Esophagus squamous epithelium (tissue), 5 donors: ENCODE measurements at regions not wholly inside any gene's neighbourhood (a gene's known extent, or its start where the extent isn't known, plus 50 kb on each side); places are given as distances from the start of the nearest gene placed in this dataset.
"Not testable (repeated sequence)": the region's sequence is repeated elsewhere in the genome, so short reads cannot be mapped to it uniquely, and the experiment has no call there.

Experiments used
- DNase-seq: peaks from one replicate; lab custom pipeline; 2025; lab: John Stamatoyannopoulos, UW
- H3K27ac ChIP-seq, 4 donors: fragments of 200-600 bp; sonication (generic); one replicate each; pipeline ENCODE4 v1.5.1; 2016 to 2019; ENCODE audit warnings: mild to moderate bottlenecking in 1 of 4
- H3K27me3 ChIP-seq, 4 donors: fragments of 200-600 bp; sonication (generic); 1 replicate in 3 of 4; 2 replicates in 1 of 4; pipeline versions ENCODE4 v1.5.1 to v1.6.0; 2017 to 2021; ENCODE audit warnings: antibody characterized with exemption in 1 of 4
- H3K36me3 ChIP-seq, 3 donors: fragments of 200-600 bp; sonication (generic); one replicate each; pipeline ENCODE4 v1.5.1; 2016 to 2019
- H3K4me1 ChIP-seq, 3 donors: fragments of 200-600 bp; sonication (generic); one replicate each; pipeline ENCODE4 v1.5.1; 2017 to 2019
- H3K4me3 ChIP-seq, 4 donors: fragments of 200-600 bp; sonication (generic); 1 replicate in 3 of 4; 2 replicates in 1 of 4; pipeline ENCODE4 v1.5.1; 2016 to 2019; ENCODE audit warnings: mild to moderate bottlenecking in 2 of 4, moderate library complexity in 1 of 4
- H3K9me3 ChIP-seq, 3 donors: fragments of 200-600 bp; sonication (generic); one replicate each; pipeline ENCODE4 v1.5.1; 2016 to 2019
- CTCF ChIP-seq, 6 experiments: fragments of 450-650 bp in 4 of 6; fragments of 200-600 bp in 2 of 6; sonication (generic) in 2 of 6; IDR thresholded peaks; one replicate each; pipeline ENCODE4 v1.5.1; 2016 to 2019; ENCODE audit warnings: antibody characterized with exemption in 6 of 6, mild to moderate bottlenecking in 4 of 6, moderate library complexity in 4 of 6
- POLR2A ChIP-seq, 4 donors: fragments of 450-650 bp; IDR thresholded peaks; one replicate each; pipeline ENCODE4 v1.6.1; 2017; ENCODE audit warnings: antibody characterized with exemption in 4 of 4, mild to moderate bottlenecking in 4 of 4, moderate library complexity in 3 of 4
- WGBS, 2 donors: methylation state at CpG; one replicate each; pipeline ENCODE4 v1.1.5; 2018; 5-methylcytosine and 5-hydroxymethylcytosine counted together
- intact Hi-C: fragments of 100-400 bp; cut with DNase I; formaldehyde crosslinking; loops from one replicate; pipeline ENCODE4 v1.15.0; 2022
- donor health status: DM: yes; HTN: yes; CAD: no.

DNA sequence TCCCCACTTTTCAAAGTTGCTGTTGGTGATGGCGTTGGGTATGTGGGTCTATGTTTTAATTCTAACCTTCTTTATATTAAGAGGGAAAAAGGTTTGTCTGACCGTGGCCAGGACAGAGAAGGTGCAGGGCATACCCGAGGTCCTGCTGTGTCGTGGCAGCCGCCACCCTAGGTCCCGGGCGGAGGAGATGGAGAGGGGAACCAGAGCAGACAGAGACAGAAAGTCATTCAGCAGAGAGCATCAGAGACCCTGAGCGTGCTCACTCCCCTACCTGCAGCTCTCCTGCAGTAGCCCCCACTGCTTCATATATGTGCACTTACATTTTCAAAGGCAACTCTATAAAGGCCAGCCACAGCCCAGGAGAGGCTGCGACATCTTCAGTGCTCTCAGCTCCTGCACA is 327.2 kb upstream of the TNRC6C start:
- DNase-seq, result no peak
- H3K4me1 ChIP-seq, result no peaks in the 10 kb centered on the region
- H3K27ac ChIP-seq, result no peak overlapping the region
- no peak for TF ChIP-seq POLR2A (IDR thresholded peaks at IDR 0.05)
- no peak for TF ChIP-seq CTCF (IDR thresholded peaks at IDR 0.05)
- H3K9me3 ChIP-seq, result peaks cover 0 to 12% (median 0%) of the 10 kb centered on the region in 3 donors
- peaks cover 0 to 28% (median 0%) of the 10 kb centered on the region in 4 donors for H3K27me3 ChIP-seq
- no peaks in the 10 kb centered on the region for H3K36me3 ChIP-seq
- 71 to 90% methylated on average over 3 to 8 of the region's 9 CpGs for WGBS, 2 donors
- H3K4me3 ChIP-seq, result no peak overlapping the region
- intact Hi-C loops, result no loop called here

- TF ChIP-seq POLR2A (IDR thresholded peaks at IDR 0.05) (no peak), CTCF (IDR thresholded peaks at IDR 0.05) (no peak)
- no peaks in the 10 kb centered on the region for H3K36me3 ChIP-seq
- H3K4me3 ChIP-seq, result no peak overlapping the region
- WGBS, 2 donors, result 91 to 96% methylated on average over 3 to 4 of the region's 6 CpGs
- H3K27ac ChIP-seq, result no peak overlapping the region
- no peak for DNase-seq
- no peaks in the 10 kb centered on the region for H3K4me1 ChIP-seq
- intact Hi-C loops, result no loop called here
- peaks cover 0 to 4% (median 0%) of the 10 kb centered on the region in 3 donors for H3K9me3 ChIP-seq
- H3K27me3 ChIP-seq, result peaks cover 0 to 29% (median 0%) of the 10 kb centered on the region in 4 donors
Measured at GRCh38 chr17:77632619-77633018, 325.9 kb upstream of the TNRC6C start.

DNA sequence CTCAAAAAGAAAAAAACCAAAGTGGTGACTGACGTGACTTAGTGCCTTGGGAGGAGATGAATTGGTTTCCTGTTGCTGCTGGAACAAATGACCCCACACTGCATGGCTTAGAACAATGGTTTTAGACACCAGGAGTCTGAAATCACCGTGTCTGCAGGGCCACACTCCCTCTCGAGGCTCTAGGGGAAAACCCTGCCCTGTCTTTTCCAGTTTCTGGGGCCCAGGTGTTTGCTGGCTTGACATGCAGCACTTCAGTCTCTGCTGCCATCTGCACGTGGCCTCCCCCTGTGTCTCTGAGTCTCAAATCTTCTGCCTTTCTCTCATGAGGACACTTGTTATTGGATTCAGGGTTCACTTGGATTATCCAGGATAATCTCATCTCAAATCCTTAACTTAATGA is 323.8 kb upstream of the TNRC6C start:
- intact Hi-C loops, result no loop called here
- DNase-seq, result no peak
- Histone ChIP-seq H3K27ac (no peak overlapping the region), H3K27me3 (peaks cover 0 to 36% (median 0%) of the 10 kb centered on the region in 4 donors), H3K4me1 (no peaks in the 10 kb centered on the region), H3K36me3 (no peaks in the 10 kb centered on the region), H3K4me3 (no peak overlapping the region), H3K9me3 (no peaks in the 10 kb centered on the region)
- TF ChIP-seq POLR2A (IDR thresholded peaks at IDR 0.05), result no peak
- TF ChIP-seq CTCF (IDR thresholded peaks at IDR 0.05), result no peak
- WGBS, 2 donors, result 40 to 51% methylated on average over 4 of the region's 4 CpGs

- DNase-seq, result no peak
- H3K4me1 ChIP-seq, result no peaks in the 10 kb centered on the region
- no peak for TF ChIP-seq CTCF (IDR thresholded peaks at IDR 0.05)
Measured at GRCh38 chr17:77635176-77635575, 323.3 kb upstream of the TNRC6C start.

GRCh38 chr17:77635785-77636184 is 322.7 kb upstream of the TNRC6C start:
- DNase-seq, H3K36me3 ChIP-seq, H3K27ac ChIP-seq, H3K4me3 ChIP-seq, H3K4me1 ChIP-seq, intact Hi-C loops, H3K9me3 ChIP-seq: not testable (repeated sequence)
- WGBS, 2 donors, result 46 to 67% methylated on average over 3 of the region's 3 CpGs
- H3K27me3 ChIP-seq, result peaks cover 0 to 46% (median 0%) of the 10 kb centered on the region in 4 donors

More at GRCh38 chr17:77635176-77635575, 323.3 kb upstream of the TNRC6C start:
- WGBS, 2 donors, result 70 to 78% methylated on average over 2 to 3 of the region's 4 CpGs
- Histone ChIP-seq H3K9me3 (no peaks in the 10 kb centered on the region), H3K27me3 (peaks cover 0 to 40% (median 0%) of the 10 kb centered on the region in 4 donors), H3K27ac (no peak overlapping the region), H3K4me3 (no peak overlapping the region), H3K36me3 (no peaks in the 10 kb centered on the region)
- intact Hi-C loops, result no loop called here
